22Rv1 (cell line): ENCODE measurements at regions not wholly inside any gene's neighbourhood (a gene's known extent, or its start where the extent isn't known, plus 50 kb on each side); places are given as distances from the start of the nearest gene placed in this dataset.

ENCODE experiments used
- ZFX ChIP-seq: fragments of 450-650 bp; IDR thresholded peaks from 2 replicates; pipeline ENCODE4 v1.6.1; 2017; ENCODE audit warnings: antibody characterized with exemption, borderline replicate concordance
- TF ChIP-seq, protein P1 (sequence below): fragments of 450-650 bp; IDR thresholded peaks from 2 replicates; pipeline ENCODE4 v1.5.1; 2017; ENCODE audit warnings: mild to moderate bottlenecking

DNA sequence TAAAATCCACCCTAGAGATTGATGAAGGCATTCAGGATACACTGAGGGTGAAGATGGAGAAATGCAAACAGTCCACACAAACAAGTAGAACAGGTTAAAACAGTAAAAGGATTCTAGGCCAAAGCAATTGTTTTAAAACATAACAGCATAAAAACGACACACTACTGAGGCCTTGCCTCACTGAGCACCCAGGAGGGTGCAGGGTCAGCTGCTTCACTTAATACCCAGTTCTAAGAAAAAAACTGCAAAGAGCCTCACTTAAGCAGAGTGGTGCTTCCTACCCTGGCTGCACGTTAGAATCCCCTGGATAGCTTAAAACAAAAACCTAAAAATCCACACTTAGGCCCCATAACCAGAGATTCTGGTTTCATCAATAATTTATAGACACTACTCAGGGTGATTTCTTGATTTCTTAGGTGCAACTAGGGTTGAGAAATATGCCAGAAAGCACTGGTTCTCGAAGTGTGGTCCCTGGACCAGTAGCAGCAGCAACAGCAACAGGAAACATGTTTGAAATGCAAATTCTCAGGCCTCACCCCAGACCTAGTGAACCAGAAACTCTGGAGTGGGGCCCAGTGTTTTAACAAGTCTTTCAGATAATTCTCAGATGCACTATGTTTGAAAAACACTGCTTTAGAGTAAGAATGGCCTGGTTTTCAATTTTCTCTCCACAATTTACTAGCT, 279.1 kb downstream of the ZEB2 start:
- TF ChIP-seq, protein P1, sequence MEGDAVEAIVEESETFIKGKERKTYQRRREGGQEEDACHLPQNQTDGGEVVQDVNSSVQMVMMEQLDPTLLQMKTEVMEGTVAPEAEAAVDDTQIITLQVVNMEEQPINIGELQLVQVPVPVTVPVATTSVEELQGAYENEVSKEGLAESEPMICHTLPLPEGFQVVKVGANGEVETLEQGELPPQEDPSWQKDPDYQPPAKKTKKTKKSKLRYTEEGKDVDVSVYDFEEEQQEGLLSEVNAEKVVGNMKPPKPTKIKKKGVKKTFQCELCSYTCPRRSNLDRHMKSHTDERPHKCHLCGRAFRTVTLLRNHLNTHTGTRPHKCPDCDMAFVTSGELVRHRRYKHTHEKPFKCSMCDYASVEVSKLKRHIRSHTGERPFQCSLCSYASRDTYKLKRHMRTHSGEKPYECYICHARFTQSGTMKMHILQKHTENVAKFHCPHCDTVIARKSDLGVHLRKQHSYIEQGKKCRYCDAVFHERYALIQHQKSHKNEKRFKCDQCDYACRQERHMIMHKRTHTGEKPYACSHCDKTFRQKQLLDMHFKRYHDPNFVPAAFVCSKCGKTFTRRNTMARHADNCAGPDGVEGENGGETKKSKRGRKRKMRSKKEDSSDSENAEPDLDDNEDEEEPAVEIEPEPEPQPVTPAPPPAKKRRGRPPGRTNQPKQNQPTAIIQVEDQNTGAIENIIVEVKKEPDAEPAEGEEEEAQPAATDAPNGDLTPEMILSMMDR, result no peak
- no peak for TF ChIP-seq ZFX
